GM19452 (cell line): ENCODE measurements at regions not wholly inside any gene's neighbourhood (a gene's known extent, or its start where the extent isn't known, plus 50 kb on each side); places are given as distances from the start of the nearest gene placed in this dataset.

ENCODE experiments used
- ATAC-seq: cut with Tn5 transposase; IDR thresholded peaks from one replicate; pipeline ENCODE4 v1.9.1; 2021; ENCODE audit not compliant: unreplicated experiment

DNA sequence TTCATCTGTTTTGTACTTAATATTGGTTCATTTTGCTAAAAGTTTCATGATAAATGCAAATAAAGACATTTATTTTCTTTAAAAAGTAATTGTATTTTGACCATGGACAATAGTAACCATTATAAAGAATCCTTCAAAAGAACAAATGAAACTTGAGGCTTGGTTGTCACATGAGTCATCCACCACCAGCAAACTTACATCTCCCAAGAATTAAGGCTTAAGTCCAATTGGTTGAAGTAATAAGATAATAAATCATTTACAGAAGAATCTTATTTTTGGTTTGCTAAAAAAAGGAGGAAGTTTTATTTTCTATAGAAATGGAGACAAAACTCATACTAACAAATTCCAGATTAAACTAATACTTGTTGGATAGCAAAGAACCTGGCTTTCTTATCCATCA lies 84.8 kb upstream of the KITLG start:
- no peak for ATAC-seq

- ATAC-seq, result no peak
Measured at GRCh38 chr12:88662961-88663360, 82.7 kb upstream of the KITLG start.

DNA sequence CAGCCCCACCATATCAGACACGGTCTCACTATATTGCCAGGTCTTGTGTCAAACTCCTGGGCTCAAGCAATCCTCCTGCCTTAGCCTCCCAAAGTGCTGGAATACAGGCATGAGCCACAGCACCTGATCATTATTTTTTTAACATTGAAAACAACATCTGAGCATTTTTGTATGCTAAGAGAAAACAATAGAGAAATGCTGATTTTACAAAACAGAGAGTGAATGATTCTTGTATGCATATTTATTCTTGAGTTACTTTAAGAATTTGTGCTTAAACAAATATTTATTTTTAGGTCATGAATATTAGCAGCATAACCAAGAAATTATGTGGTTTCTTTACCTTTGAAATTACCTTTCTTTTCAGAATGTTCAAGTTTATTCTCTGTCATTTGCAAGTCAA lies 81.8 kb upstream of the KITLG start:
- ATAC-seq, result no peak

DNA sequence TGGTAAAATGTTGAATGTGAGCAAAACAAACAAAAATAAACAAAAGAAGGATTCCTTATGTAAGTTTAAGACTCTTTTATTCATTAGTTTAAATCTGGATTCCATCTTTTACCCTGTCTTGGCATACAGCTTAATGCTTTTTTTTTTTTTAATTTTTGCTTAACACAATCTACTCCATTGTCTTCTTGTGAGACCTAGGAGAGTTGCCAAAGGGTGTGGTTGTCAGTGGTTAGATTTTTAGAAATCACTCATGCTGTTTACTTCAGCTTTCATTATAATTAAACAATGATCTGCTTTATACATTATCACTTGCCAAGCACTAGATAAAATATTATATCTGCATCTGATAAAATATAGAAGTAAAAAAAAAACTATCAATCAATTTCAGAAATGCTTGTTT lies 77.7 kb upstream of the KITLG start:
- no peak for ATAC-seq

GRCh38 chr12:88650715-88651114 lies 70.4 kb upstream of the KITLG start:
- no peak for ATAC-seq

DNA sequence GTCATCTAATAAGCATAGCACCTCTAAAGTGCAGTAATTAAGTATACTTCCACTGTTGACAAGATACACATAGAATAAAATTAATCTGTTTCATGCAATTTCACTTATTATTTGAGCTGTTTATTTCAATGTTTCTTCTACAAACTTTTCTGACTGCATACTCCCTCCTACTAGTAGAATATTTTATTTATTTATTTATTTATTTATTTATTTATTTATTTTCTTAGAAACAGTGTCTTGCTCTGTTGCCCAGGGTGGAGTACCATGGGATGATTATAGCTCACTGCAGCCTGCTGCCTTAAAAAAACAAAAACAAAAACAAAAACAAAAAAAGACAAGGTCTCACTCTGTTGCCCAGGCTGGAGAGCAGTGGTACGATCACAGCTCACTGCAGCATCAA lies 68.4 kb upstream of the KITLG start:
- ATAC-seq, result no peak

DNA sequence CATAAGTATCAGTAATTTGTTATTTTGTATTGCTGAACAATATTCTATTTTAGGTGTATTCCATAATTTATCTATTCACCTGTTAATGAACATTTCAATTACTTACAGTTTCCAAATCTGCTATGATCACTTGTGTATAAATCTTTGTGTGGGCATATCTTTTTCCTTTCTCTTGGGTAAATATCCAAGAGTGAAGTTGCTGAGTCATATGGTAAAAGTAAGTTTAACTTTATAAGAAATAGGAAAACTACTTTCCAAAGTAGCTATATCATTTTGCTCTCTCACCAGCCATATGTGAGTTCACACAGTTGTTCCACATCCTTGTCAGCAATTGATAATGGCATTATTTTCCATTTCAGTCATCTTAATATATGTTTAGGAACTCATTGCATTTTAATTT lies 66.6 kb upstream of the KITLG start:
- ATAC-seq, result no peak

DNA sequence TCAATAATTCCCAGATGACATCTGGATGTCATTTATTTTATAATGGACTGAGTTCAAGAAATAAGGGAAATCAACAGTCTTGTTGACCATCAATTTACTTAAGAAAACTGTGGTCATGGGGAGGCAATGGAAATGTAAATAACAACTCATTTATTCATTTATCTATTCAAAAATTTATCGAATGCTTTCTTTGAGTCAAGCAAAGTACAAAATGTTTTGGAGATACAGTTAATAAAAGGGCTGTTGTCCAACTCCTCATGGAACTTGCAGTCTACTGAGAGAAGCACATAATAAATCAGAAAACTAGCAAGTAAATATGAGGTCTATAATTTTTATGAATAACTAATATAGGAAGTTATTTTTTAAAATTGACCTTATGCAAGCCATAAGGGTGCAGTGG lies 65.5 kb upstream of the KITLG start:
- no peak for ATAC-seq

- ATAC-seq, result no peak
Measured at GRCh38 chr12:88644946-88645702, 64.9 kb upstream of the KITLG start.

DNA sequence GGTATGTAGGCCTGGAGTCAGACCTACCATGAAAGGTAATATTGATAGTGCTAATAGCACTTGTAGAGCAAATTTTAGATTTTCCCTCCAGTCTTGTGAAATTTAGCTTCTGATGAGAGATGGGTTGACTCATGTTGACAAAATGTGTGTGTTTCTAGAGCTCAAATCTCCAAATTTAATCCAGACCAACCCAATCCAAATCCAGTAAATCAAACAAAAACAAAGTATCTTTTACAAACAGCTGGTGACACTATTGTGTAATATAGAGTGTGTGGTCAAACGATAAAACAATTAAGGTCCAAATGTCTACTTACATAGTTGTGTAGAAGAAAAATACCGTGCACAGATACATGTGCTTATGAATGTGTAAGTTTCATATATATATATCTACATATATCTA lies 63.4 kb upstream of the KITLG start:
- no peak for ATAC-seq

DNA sequence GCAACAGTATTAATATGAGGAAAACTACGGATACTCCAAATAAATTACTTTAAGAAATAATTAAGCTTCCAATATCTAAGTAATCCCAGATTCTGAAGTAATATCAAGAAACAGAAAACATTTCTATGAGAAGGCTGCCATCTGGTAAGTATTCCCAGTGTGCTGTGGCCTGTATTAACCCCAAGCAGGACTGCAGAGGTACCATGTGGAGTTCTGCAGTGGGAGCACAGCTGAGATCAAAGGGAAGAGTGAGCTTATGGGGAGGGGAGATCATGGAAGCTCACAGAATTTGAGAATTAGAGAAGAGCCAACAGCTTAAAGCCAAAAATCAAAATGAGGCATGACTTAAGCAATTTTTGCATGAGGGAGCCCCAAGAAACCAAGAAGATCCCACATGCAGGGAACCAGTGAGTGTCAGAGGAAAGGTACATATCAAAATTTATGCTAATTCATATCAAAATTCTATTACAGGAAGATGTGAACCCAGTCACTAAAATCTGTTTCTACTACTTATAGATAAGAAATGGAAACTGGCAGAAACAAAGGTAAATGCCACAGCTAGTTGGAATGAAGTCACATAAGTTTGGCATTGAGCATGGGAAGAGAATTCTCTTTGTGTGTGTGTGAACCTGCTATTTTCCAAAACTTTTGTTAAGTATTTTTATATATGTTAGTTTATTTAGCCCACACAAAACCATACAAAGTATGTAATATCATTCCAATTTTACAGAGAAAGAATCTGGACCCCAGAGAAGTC lies 62.6 kb upstream of the KITLG start:
- ATAC-seq, result no peak

GRCh38 chr12:88638966-88639760 lies 58.9 kb upstream of the KITLG start:
- ATAC-seq, result no peak

DNA sequence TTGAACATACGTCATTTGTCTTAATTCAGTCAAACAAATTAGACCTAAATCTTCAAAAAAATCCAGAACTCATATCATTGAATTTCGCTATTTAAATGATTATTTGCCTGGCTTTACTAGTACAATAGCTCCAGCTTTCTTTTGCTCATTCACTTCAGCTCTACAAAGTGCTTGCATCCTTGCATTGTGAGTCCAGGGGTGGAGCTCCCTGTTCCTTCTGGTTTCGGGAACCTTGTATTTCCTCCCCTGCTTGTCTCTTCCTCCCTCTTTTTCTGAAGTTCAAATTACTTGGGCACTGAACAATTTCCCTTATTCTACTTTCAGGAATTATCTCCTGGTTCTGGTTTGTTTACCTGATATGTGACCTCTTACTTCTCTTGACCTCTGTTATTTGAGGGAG lies 58.1 kb upstream of the KITLG start:
- no peak for ATAC-seq

DNA sequence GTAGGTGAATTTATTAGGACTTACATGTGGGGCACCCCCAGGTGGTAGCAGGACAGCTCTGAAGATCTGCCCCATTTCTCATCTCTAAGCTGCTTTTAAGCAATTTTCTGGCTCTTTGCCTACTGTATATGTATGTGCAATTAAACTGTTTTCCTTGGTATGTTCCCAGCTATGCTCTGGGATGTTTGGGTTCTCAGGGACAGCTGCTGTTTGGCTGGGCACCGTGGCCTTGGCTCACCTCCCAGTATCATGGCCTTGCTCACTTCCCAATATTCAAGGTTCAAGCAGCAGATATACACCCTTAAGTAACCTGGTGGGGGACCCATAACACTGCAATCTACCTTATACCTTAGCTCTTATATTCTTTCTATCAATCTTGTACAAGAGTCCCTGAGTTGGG lies 53.7 kb upstream of the KITLG start:
- no peak for ATAC-seq

- ATAC-seq, result no peak
Measured at GRCh38 chr12:88633312-88633711, 53.0 kb upstream of the KITLG start.

GRCh38 chr12:88630561-88630960 lies 50.3 kb upstream of the KITLG start:
- no peak for ATAC-seq
